D721Med (cell line): ENCODE measurements at regions not wholly inside any gene's neighbourhood (a gene's known extent, or its start where the extent isn't known, plus 50 kb on each side); places are given as distances from the start of the nearest gene placed in this dataset.

Experiments
- DNase-seq: peaks from one replicate; pipeline ENCODE4 v3.0.0; 2011; ENCODE audit warnings: low spot score; ENCODE audit not compliant: insufficient read length
- FAIRE-seq: peaks from 2 replicates; lab custom pipeline; 2011; peaks lifted over from hg19 to GRCh38; lab: Jason Lieb, UNC
- TF ChIP-seq, protein P1 (sequence below): IDR thresholded peaks from 2 replicates; pipeline ENCODE4 v1.5.1; 2012; ENCODE audit warnings: mild to moderate bottlenecking, control low read depth; ENCODE audit not compliant: insufficient read depth; ENCODE audit errors: missing control alignments

DNA sequence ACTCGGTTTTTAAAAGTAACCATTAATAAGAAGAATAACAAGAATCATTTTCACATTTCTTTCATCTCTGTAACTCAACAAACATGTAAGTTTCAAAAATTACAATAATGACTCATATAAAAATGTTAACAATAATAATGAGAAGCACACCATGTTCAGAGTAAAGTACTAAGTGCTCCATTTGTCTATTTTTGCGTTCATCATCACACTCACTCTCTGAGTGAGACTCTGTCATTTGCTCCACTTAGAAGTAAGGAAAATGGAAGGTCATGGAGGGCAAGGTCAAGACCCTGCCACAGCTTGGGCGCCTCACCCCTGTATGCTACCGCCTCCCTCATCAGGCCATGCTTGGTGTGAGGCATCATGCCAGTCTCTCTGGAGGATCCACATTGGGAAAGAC, 129.9 kb downstream of the TMEM30B start:
- no peak for DNase-seq
- no peak for FAIRE-seq
- TF ChIP-seq, protein P1, sequence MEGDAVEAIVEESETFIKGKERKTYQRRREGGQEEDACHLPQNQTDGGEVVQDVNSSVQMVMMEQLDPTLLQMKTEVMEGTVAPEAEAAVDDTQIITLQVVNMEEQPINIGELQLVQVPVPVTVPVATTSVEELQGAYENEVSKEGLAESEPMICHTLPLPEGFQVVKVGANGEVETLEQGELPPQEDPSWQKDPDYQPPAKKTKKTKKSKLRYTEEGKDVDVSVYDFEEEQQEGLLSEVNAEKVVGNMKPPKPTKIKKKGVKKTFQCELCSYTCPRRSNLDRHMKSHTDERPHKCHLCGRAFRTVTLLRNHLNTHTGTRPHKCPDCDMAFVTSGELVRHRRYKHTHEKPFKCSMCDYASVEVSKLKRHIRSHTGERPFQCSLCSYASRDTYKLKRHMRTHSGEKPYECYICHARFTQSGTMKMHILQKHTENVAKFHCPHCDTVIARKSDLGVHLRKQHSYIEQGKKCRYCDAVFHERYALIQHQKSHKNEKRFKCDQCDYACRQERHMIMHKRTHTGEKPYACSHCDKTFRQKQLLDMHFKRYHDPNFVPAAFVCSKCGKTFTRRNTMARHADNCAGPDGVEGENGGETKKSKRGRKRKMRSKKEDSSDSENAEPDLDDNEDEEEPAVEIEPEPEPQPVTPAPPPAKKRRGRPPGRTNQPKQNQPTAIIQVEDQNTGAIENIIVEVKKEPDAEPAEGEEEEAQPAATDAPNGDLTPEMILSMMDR = no peak

DNA sequence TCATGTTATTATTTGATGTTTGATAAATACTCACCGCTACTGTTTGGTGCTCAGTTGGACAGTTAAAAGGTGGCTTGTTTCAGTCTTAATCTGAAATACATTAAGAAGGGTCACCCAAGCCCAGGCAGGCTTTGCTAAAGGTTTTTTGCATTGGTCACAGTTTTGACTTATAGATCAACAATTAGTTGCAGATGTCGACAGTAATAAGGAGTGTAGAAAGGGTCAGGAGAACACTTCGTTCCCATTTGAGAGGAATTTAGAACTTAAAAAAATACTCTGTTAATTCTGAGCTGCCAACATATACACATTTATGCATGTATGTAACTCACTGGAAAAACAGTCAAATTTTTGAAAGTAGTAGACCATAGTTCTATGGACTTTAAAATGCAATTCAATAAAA, 130.3 kb downstream of the TMEM30B start:
- no peak for DNase-seq
- TF ChIP-seq, protein P1 = no peak
- FAIRE-seq = no peak

DNA sequence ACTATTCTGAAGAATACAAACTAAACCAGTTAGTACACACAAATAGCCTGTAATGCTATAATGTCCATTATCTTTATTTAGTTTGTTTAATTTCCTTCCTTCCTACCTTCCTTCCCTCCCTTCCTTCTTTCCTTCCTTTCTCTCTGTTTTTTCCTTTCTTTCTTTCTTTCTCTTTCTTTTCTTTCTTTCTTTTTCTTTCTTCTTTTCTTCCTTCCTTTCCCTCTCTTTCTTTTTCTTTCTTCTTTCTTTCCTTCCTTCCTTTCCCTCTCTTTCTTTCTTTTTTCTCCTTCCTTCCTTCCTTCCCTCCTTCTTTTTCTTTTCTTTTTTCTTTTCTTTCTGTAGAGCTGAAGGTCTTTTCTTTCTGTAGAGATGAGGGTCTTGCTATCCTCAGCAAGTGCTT, 131.2 kb downstream of the TMEM30B start:
- DNase-seq = no peak
- TF ChIP-seq, protein P1 = no peak
- FAIRE-seq = no peak

DNA sequence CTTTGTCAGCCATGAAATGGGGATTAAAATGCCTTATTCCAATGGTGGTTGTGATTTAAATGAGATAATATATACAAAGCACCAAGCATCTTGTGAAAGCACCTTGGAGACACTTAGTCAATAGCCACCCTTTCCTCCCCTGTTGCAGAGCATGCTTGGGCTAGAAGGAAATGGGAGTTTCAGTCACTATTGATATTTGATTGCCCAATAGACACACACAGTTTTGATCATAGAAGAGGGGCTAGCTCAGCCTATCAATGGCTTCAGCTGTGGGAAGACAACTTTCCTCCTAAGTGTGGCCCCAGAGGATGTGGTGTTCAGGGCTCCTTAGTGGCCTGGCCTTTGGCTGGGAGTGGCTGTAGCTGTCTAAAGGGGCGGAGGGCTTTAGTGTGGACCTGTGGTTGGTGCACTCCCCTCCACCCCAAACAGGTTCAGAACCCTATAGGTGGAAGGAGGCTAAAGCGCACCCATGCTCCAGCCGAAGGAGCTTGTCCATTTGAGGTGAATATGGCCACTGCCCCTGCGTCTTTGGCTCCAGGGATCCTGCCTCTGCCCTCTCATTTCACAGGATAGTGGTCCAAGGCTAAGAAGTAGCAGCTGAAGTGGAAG, 132.3 kb downstream of the TMEM30B start:
- TF ChIP-seq, protein P1 = no peak
- DNase-seq = no peak
- no peak for FAIRE-seq

DNA sequence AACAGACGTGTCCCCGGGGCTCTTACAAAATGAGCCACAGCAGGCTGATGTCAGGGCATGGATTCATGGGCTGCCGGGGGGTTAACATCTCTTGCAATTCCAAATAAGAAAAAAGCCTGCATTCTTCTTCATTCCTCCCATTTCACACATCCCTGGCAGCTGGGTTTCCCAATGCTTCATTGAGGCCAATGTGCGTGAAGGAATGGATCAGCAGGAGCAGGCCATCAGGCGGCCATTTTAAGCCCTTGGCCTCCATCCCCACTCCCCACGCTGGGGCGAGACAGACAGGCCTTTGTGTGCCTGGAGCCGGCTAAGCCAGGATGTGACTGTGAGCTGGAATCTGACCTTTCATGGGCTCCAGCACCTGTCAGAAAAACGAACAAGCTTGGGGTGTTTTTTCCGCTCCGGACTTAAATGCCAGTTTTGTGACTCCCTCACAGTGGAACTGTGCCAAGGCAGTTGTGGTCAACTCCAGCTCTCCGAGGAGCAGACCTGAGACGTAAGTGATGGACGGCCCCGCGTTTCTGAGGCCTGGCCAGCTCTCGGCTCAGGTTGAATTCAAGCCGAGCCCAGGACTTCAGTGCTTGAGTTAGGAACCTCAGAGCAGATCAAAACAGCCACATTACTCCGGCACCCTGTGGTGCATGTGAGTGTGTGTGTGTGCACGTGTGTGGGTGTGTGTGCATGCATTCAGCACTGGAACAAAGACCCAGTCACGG, 133.1 kb downstream of the TMEM30B start:
- FAIRE-seq = no peak
- DNase-seq = no peak
- TF ChIP-seq, protein P1 = no peak

DNA sequence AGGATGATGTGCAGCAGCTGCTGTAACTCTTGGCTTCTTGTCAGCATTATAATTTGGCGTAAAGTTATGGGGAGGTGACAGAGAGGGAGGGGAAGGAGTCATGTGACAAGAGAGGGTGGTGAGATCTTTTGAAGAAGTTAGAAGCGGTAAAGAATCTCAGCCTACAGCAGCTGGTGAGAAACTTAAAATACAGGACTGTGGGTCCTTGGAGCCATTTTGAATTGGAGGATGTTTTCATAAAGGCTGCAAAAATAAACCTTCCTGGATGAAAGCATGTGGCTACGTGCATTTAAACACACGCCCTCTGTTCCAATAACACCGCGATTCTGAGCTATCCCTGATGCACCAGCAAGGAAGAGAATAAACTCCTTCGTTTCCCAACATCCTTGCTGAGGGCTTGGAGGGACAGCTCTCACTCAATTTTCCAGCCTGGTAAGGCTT, 133.7 kb downstream of the TMEM30B start:
- no peak for FAIRE-seq
- DNase-seq = no peak
- TF ChIP-seq, protein P1 = no peak

DNA sequence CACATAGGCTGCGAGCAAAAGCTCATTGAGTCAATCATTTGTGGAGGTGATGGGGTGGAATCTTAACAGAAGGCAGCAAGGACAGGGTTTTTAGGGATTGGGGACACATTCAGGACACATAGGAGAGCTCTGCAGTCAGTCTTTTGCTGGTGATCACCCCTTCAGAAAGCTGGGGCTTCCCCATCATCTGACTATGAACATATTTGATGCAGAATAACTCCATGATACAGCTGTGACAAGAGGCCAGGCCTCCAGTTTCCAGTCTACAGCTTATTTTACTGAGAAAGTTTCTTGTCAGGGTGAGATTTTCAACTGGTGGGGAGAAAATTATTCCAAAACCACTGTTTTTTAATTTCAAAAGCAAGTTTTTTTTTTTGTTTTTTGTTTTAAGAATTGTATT, 134.2 kb downstream of the TMEM30B start:
- TF ChIP-seq, protein P1 = no peak
- no peak for DNase-seq
- no peak for FAIRE-seq
